HG03060 (cell line): ENCODE measurements at regions not wholly inside any gene's neighbourhood (a gene's known extent, or its start where the extent isn't known, plus 50 kb on each side); places are given as distances from the start of the nearest gene placed in this dataset.

Experiments
- ATAC-seq: cut with Tn5 transposase; IDR thresholded peaks from one replicate; pipeline ENCODE4 v1.9.1; 2021; ENCODE audit warnings: low read depth, moderate number of reproducible peaks; ENCODE audit not compliant: unreplicated experiment

DNA sequence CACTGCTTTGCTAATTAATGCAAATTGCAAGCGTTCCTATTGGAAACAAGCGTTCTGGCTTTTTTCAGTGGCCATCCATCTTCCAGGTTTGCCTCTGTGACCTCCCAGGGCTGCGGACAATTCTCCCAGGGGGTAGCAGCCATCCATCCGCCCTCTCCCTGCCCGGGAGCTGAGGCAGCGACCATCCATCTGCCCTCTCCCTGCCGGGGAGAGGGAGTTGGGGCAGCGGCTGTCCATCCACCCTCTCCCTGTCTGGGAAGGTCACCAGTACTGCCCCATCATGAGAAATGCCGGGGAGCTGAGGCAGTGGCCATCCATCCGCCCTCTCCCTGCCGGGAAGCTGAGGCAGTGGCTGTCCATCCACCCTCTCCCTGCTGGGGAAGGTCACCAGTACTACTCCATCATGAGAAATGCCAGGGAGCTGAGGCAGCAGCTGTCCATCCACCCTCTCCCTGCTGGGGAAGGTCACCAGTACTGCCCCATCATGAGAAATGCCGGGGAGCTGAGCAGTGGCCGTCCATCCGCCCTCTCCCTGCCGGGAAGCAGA is 394.7 kb downstream of the BRD1 start:
- no peak for ATAC-seq

DNA sequence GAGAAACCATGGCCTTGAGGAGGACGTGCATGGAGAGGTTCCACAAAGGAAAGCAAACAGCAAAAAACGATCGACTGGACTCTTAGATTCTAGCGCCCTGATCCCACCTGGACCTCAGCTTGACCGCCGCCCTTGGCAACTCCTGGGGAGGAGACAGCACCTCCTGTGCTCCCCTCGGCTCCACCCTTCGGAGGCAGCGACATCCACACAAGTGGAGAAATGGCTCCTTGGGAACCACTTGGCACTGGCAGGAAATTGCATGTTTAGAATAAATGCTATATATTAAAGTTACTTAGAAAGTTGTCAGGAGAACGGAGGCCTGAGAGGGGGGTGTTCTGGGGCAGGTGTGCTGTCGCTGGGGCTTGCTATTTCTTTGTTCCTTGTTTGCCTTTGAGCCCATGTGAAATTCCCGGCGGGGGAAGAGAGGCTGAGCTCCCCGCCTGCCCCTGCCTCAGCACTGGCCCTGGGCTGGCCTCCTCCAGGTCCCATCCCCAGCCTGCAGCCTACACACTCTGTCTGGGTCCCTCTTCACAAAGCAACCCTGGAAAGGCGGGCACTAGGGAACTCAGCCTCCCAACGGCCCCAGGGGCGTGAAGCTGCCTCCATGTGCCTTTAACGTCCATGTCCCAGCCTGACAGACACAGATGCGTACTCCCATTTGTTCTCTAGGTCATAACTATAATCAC is 395.3 kb downstream of the BRD1 start:
- ATAC-seq, result no peak

DNA sequence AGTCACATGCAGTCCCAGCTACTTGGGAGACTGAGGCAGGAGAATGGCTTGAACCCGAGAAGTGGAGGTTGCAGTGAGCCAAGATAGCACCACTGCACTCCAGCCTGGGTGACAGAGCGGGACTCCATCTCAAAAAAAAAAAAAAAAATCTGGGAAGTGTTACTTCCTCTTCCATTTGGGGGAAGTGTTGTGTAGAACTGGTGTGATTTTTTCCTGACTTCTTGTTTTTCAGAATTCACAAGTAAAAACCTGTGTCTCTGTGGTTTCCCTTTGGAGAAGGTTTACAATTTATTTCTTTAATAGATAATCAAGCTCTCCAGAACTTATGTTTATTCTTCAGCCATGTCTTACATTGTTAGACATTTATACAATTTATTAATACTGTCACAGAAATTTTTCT is 396.1 kb downstream of the BRD1 start:
- no peak for ATAC-seq

DNA sequence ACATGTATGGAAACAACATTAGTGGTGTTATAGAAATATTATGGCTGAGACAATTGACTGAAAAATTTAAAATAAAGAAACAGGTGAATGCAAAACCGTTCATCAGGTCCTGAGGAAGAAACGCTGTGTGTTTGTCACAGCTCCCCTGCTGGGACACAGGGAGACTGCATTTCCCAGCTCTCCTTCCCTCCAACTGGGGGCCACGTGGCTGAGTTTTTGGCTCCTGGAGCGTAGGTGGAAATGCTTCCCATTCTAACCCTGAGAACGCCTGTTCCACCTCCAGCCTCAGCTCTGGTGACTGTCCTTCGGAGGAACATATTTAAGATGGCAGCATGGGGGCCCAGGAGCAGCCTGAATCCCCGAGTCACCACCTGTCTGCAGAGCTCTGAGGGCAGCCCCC is 398.6 kb downstream of the BRD1 start:
- no peak for ATAC-seq

DNA sequence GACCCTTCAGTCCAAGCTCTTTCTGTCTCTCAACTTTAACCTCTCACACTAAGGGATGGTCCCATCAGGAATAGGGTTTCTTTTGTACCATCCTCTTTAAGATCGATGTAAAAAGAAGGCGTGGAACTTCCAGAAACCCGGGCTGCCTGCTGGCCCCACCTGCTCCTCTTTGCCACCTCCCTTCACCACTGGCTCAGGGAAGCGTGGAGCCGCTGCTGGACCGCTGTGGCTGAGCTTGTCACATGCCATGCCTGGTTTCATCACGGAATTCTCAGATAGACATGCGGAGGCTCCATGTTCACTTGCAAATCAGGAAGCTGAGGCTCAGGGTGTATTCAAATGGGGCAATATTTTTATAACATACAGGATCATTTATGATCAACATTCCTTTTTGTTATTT is 399.7 kb downstream of the BRD1 start:
- ATAC-seq, result no peak

DNA sequence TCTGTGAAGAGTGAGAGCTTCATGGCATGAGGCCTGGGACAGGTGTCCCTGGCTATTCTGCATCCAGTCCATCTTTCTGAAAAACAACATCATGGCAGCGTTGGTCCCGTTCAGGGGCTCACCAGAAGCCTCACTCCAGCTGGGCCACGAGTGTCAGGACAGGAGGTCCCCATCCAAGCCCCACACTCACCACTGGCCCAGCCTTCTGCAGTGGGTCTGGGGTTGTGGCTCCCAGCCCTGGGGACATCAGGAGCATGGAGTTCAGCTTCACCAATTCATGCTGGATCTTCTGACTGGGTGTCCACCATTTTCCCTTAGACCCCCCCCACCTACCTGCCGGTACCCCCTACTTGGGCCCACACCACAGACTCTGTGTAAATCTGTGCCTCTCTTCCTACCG is 400.3 kb downstream of the BRD1 start:
- ATAC-seq, result no peak

DNA sequence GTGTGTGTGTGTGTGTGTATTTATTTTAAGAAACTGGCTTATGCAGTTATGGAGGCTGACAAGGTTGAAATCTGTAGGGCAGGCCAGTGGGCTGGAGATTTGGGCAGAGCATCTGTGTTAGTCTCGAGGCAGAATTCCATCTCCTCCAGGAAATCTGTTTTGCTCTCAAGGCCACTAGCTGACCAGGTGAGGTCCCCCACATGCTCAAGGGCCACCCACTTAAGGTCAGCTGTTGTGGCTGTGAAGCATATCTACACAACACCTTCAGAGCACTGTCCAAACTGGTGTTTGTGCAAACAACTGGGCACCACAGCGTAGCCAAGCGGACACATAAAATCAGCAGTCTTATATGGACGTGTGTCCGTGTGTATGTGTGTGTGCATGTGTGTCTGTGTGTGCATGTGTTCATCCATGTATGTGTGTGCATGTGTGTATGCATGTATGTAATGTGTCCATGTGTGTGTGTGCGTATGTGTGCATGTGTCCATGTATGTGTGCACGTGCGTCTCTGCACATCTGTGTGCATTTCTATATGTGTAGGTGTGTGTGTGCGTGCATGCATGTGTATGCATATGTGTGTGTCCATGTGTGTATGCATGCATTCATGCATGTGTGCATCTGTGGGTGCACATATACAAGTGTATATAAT is 400.9 kb downstream of the BRD1 start:
- ATAC-seq, result no peak

DNA sequence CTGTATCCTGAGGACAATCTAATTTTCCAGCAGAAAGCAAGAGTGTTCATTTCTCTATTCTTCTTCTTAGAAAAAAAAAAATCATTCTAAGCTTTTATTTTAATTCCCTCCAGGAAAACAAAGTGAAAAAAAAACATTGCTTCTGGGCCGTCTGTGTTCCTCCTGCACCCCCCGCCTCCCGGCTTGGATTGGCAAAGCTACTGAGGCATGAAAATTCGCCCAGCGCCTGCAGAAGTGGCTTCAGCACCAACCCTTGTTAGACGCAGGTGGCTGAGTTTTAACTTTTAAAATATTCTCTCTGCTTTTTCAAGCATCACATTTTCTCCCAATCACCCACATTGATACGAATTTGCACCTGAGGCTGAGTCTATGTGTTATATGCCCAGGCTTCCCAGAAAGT is 401.6 kb downstream of the BRD1 start:
- ATAC-seq, result no peak

DNA sequence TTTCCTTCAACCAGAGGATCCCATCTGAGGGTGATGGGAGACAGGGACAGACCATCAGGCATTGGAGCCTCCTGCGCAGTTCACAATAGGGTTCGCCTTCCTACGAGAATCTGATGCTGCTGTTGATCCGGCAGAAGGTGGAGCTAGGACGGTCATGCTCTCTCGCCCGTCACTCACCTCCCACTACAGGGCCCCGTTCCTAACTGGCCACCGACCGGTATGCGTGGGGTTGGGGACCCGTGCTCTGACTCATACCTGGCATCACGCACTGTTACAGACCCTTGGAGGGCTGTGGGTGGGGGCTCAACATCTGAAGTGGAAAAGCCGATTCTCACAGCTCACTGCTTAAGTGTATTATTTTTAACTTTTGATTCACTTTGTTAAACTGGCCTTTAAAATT is 402.3 kb downstream of the BRD1 start:
- no peak for ATAC-seq

DNA sequence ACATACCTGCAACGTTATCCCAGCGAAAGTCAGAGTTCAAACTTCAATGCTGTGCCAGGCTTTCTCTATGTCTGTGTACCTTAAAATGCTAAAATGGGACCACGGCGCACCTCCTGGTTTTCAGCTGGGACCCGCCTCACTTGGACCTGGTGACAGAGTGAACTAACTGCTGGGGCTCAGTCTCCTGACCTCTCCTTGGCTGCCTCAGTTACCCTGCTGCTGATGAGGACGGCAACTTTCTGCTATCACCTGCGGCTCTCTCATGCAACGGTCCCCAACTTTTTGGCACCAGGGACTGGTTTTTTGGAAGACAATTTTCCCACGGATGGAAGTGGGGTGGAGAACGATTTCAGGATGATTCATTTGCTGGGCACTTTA is 402.8 kb downstream of the BRD1 start:
- no peak for ATAC-seq

DNA sequence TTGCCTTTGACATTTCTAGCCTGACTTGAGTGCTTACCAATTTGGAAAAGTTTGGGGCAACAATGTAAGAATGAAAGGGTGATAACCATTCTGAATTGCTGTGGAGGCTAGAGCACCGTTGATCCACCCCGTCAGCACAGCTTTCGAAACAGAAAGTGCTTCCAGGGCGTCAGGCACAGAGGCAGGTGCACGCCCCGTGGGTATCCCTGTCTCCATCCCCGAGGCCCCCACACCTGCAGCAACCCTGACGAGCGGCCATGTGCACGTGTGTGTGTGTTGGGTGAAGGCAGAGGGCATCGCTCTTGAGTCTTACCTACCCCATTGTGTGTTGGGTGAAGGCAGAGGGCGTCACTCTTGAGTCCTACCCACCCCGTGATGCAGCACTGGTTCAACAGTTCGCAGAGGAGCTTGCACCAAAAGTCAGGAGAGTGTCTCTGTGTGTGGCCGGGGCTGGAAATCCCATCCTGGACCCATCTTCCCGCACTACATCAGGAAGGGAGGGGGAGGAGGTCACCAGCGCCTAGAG is 404.5 kb downstream of the BRD1 start:
- ATAC-seq, result no peak

DNA sequence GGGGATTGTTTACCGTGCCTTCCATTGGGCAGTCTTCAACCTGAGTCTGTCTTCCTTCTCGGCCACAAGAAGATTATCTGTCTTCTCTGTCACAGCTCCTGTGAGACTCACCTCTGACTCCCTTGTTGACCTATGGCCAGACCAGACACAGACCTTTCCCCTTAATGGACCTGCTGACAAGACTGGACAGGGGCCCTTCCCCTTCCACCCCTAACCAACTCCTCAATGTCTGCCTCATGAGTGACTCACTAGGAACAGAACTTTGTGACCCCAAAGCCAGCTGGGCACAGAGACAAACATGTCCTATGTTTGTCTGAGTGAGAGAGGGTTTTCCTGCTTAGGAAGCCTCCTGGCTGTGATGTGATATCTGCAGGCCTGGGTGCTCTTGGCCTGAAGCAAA is 405.0 kb downstream of the BRD1 start:
- no peak for ATAC-seq

DNA sequence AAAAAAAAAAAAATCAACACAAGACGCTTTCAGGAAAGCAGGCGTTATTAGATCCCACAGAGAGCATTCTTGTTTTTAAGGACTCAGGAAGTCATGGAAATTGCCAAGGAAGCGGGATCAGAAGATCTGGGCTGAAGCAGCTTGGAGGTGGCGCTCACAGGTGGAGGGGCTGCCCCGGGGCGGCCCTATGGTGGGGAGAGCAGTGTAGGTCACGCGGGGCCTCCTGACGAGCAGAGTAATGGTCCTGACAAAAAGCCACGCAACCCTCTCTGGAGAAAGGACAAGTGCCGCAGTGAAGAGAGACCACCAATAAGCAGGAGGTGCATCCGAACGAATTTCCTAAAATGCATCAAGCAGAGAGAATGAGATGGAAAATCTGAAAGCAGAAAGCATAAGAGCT is 407.0 kb downstream of the BRD1 start:
- ATAC-seq, result no peak

DNA sequence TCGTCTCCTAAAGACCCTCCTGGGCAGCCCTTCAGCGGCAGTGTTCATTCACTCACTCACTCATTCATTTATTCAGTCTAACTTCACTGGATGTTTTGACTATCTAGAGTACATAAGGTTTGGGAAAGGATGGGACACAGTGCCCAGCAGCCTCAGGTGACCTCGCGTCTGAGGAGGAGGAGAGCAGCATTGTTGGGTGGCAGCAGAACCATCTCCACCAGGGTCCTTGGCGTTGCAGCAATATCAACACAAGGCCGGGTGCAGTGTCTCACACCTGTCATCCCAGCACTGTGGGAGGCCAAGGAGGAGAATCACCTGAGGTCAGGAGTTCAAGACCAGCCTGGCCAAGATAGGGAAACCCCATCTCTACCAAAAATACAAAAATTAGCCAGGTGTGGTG is 408.0 kb downstream of the BRD1 start:
- ATAC-seq, result no peak

DNA sequence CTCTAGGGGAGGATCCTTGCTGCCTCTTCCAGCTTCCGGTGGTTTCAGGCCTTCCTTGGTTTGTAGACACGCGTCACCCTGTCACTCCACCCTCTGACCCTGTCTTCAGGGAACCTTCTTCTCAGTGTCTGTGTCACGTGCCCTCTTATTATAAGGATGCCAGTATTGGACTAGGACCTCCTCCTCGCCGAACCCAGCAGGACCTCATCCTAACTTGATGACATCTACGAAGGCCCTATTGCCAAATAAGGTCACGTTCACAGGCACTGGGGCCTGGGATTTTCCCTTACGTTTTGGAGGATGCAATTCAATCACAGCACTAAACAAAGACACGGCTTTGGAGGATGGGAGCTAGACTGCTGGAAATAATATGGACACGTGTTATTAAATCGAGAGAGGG is 408.7 kb downstream of the BRD1 start:
- no peak for ATAC-seq

DNA sequence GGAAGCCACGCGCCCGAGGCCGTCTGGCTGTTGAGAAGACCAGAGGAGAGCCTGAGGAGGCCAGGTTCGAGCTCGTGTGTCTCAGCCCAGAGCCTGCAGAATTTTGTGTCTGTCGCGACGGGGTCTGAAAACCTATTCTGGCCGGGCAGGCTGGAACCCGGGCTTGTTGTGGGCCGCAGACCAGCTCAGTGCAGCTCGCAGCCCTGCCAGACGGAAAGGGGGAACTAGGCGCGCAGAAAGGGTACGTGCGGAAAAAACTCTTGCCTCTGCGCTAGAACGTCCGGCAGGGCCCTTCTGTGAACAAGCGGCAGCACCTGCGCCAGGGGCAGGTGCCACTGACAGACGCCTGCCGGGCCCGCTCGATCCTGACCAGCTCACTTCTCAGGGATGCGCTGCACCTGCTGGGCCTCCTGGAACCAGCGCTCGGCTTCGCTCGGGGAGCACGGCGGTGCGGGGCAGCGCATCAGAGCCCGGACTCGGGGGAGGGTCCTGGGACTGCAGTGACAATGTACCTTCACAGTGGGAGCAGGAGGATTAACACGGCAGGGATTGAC is 409.3 kb downstream of the BRD1 start:
- no peak for ATAC-seq

DNA sequence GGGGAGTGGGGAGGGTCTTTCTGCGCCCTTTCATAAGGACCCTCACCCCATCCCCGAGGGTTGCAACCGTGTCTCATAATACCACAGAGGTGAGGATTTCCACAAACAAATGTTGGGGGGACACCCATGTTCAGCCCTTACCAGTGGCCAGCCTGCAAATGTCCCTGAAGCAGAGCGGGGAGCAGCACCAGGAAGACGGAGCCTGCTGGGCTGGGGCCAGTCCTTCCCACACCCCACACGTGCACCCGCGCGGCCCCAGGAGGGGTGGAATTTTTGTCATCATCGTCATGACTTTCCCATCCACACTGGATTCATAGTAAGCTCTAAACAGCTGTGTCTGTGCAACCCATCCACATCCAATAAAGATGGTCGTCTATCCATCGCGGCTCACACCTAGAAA is 409.8 kb downstream of the BRD1 start:
- ATAC-seq, result no peak

DNA sequence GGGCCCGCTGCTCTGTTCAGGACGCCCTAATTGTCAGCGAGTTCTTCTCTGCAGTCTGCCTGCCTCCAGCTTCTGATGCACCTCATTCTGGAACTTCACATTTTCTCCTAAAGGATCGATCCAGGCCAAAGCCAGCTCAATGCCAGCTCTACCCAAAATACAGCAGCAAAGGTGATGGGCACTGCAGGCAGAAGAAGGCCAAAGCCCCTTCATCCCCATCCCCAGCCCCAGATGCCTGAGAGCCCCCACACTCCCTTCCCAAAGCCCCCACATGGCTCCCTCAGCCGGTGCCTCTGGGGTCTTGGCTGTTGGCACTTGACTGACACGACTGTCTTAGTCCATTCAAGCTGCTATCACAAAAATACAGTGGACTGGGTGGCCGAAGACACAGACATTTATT is 410.3 kb downstream of the BRD1 start:
- no peak for ATAC-seq

DNA sequence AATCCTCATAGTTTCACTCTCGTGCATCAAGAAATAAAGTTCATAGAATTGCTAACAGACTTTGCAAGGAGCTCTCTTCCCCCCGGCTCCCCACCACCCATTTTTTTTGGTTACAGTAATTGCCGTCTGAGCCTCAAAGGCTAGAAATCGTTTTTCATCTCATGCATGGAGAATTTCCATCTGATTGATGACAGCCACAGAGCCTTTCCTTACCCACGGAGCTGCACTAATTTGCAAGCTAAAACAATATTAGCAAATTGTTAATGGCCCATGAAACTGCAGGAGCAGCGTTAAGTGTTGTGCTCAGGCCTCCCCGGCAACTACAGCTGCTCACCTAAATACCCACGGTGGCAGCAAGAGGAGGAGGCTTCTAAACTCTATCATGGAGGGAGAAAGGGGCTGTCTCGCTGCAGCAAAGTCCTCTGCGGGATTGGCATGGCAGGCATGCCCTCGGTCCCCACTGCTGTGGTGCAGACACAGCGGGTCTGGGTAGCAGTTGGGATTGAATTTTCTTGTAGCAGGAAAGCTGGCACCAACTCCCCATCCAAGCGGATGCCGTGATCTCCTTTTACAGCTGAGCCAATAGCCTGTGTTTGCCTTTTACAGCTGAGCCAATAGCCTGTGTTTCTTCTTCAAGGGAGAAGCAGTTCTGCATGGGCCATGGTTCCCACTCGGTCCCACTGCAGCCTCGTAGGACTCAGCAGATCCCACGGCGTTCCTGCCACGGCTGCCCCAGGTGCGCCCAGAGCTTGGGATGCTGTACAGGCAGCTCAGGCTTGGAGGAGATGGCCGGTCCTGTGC is 412.3 kb downstream of the BRD1 start:
- ATAC-seq, result no peak

DNA sequence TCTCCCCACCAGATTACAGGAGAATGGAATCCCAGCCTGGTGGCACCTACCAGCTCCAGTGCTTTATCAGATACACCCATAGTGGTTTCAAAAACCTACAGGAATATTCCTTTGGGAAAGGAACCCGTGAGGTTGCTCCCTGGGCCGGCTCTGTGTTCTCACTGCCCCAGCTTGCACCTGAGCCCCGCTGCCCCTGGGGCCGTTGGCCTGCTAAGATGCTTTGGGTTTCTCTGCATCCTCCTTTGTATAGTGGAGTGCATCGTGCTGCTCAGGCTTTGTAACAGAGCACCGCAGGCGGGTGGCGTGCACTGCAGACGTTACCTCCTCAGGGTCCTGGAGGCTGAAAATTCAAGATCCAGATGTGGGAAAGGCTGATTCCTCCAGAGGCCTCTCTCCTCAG is 414.1 kb downstream of the BRD1 start:
- ATAC-seq, result no peak

DNA sequence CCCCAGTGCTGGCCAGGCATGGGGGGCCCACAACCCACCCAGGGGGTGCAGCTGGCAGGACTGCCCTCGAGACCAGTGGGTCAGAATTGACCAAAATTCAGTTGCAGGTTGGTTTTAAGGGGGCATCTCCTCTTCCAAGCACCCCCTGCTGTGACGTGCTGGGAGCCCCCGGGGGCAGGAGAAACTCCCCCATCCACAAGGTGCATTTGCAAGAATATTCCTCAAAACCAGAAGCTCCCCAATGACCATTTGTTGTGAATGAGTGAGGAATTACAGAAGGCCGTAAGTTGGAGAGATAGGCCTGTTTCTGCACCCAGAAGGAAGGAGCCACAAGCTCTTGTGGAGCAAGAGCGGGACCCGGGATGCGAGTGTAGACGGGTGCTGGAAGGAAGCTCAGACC is 414.5 kb downstream of the BRD1 start:
- ATAC-seq, result no peak
